HFF-Myc (cell line): ENCODE measurements at regions not wholly inside any gene's neighbourhood (a gene's known extent, or its start where the extent isn't known, plus 50 kb on each side); places are given as distances from the start of the nearest gene placed in this dataset.
A peak's percentile ranks its signal among the peaks of the same experiment; 100 is the strongest.

Source experiments
- DNase-seq: peaks from one replicate; pipeline ENCODE4 v3.0.0-alpha.2; 2011; ENCODE audit warnings: low read depth; ENCODE audit errors: extremely low read depth
- H3K4me3 ChIP-seq: replicated peaks from 2 replicates; pipeline ENCODE4 v1.5.1; 2011; ENCODE audit warnings: low read depth, mild to moderate bottlenecking, control low read depth, low read length
- TF ChIP-seq, protein P1 (sequence below): IDR thresholded peaks from 2 replicates; pipeline ENCODE4 v1.5.1; 2012; ENCODE audit warnings: mild to moderate bottlenecking, low read depth, low read length, control low read depth; ENCODE audit errors: missing control alignments

DNA sequence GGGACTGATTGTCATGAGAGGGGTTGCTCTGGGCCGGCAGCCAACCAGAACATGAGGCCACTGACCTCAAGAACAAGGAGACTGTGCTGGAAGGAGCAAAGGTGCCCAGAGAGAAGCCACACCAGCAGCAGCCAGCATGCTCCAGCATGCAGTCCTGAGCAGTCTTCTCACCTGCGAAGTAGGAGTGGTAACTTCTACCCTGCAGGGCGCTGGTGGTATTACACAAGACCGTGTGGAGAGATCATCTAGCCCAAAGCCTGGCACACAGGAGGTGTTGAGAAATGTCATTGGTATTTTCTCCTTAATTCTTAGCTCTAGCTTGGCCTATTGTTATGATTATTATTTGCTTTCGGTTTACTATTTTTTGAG is 132.7 kb downstream of the TSN start:
- DNase-seq: no peak
- H3K4me3 ChIP-seq: no peak overlapping the region
- TF ChIP-seq, protein P1, sequence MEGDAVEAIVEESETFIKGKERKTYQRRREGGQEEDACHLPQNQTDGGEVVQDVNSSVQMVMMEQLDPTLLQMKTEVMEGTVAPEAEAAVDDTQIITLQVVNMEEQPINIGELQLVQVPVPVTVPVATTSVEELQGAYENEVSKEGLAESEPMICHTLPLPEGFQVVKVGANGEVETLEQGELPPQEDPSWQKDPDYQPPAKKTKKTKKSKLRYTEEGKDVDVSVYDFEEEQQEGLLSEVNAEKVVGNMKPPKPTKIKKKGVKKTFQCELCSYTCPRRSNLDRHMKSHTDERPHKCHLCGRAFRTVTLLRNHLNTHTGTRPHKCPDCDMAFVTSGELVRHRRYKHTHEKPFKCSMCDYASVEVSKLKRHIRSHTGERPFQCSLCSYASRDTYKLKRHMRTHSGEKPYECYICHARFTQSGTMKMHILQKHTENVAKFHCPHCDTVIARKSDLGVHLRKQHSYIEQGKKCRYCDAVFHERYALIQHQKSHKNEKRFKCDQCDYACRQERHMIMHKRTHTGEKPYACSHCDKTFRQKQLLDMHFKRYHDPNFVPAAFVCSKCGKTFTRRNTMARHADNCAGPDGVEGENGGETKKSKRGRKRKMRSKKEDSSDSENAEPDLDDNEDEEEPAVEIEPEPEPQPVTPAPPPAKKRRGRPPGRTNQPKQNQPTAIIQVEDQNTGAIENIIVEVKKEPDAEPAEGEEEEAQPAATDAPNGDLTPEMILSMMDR: peak; percentile 30

DNA sequence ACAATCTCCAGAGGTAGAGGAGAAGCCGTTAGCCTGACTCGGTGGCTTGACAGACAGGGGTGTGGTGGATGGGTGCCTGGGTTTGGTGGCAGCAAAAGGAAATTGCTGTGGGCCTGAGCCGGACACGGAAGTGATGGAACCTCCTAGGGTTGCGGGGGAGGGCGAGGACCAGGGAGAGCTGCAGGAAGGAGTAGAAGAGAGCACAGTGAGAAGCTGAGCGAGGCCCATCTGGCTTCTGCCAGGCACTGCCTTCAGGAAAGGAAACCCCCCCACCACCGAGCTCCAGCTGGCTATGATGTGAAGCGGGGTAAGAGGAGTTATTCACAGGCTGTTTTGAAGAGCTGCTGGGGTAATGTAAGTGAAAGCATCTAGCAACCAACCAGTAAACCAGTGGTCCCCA is 134.6 kb downstream of the TSN start:
- H3K4me3 ChIP-seq: no peak overlapping the region
- TF ChIP-seq, protein P1: no peak
- DNase-seq: no peak

DNA sequence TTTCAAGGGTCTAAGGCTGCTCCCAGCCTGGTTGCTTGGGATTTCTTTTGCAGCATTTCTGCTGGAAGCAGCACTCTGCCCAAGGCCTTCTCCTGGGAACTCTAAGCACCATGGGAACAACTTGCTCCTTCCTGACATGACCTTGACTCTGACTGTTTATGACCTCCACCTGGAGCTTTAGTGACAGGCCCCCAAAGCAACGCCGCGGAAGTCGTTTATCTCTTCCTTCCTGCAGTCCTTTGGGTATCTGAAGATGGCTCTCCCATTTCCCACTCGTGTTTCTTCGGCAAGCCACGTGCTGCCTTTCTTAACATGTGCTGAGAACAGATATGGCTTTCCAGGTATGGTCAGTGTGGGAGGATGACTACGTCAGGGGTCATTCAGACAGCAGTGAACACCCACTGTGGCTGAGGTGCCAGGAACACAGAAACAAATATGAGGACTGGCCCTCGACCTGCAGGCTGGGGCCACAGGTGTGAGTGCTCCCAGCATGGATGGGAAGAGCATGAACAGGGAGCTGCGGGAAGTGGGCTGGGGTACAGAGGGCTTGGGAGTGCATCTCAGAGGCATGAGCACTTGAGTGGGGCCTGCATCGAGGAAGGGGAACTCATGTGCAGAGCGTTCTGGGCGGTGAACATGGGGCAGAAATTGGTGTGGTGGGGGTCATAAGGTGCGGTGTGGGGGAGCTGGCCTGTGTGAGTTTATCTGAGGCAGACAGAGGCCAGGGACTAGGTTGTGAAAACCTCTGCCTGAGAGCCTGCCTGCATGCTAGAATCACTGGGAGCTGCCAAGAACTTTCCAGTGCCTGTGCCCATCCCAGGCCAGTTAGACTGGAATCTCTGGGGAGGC is 140.5 kb downstream of the TSN start:
- H3K4me3 ChIP-seq: no peak overlapping the region
- DNase-seq: no peak
- TF ChIP-seq, protein P1: no peak

DNA sequence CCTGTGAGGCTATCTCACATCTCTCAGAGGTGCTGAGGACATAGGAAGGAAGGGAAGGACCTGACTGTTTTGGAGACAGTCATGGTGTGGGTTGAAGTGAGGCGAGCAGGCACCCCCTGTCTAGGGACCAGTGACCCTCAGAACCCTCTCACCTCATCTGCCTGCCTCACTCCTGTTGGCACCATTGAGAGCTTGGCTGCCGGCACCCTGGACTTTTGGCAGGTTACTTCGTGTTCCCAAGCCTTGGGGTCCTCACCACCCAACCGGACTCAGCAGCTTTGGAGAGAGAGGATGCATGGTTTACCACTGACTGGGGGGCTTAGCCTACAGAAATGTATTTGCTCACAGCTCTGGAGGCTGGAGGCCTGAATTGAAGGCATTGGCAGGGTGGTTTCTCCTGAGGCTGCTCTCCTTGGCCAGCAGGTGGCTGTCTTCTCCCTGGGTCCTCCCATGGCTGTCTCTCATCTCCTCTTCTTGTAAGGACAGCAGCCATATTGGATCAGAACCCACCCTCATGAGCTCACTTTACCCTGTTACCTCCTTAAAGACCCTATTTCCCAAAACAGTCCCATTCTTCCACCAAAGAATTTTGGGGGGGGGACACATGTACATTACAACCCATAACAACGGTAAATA is 142.0 kb downstream of the TSN start:
- no peak for DNase-seq
- H3K4me3 ChIP-seq: no peak overlapping the region
- TF ChIP-seq, protein P1: peak; percentile 59

DNA sequence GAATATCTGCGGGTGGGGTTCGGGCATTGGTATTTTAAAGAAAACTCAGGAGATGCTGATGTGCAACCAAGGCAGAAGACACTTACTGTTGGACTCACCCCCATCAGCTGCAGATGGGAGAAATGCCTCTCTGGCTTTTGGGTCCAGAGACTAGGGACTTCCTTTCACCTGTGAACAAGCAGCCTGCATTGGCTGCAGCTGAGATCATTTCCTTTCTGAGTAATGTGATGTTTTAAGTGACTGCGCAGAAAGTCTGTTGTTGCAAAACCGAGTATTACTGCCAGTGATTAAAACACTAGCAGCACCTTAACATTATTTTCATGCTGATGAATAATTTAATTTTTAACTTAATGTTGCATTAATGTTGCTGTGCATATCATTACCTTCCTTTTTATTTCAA is 143.0 kb downstream of the TSN start:
- DNase-seq: no peak
- no peak overlapping the region for H3K4me3 ChIP-seq
- TF ChIP-seq, protein P1: no peak

DNA sequence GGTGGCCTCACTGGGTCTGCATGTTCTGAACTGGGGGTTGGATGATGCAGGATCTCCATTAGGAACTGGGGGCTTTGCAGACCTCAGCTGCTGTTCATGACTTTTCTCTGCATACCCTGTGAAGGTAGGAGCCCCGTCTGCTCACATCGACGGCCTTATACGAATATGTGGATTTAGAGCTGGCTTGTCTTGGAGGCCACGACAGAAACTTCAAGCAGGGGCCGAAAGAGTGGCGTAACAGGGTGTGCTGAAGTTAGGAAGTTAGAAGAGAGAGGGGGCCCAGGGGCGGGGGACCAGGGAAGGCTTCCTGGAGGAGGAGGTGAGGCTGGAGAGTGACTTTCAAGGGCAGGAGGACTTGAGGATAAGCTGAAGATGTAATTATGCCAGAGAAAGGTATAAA is 144.9 kb downstream of the TSN start:
- H3K4me3 ChIP-seq: no peak overlapping the region
- DNase-seq: no peak
- TF ChIP-seq, protein P1: no peak
